Activated T-cell treated with anti-CD3 and anti-CD28 coated beads, Interleukin-2, amount 50 U/mL, for 48 hours (primary cell): ENCODE measurements at regions not wholly inside any gene's neighbourhood (a gene's known extent, or its start where the extent isn't known, plus 50 kb on each side); places are given as distances from the start of the nearest gene placed in this dataset.
"Not testable (repeated sequence)": the region's sequence is repeated elsewhere in the genome, so short reads cannot be mapped to it uniquely, and the experiment has no call there.

Source experiments
- DNase-seq, 2 experiments: peaks; one replicate each; pipeline ENCODE4 v3.0.0-alpha.2; 2020

- not testable (repeated sequence) for DNase-seq
These were observed 58.9 kb upstream of the EEF2KMT start for GRCh38 chr16:5156486-5156885.

- not testable (repeated sequence) for DNase-seq
These were observed 56.4 kb upstream of the EEF2KMT start for GRCh38 chr16:5154006-5154405.

- not testable (repeated sequence) for DNase-seq
These were observed 53.8 kb upstream of the EEF2KMT start for GRCh38 chr16:5151409-5151808.
